ENCODE measurements at regions not wholly inside any gene's neighbourhood (a gene's known extent, or its start where the extent isn't known, plus 50 kb on each side); places are given as distances from the start of the nearest gene placed in this dataset.

DNA sequence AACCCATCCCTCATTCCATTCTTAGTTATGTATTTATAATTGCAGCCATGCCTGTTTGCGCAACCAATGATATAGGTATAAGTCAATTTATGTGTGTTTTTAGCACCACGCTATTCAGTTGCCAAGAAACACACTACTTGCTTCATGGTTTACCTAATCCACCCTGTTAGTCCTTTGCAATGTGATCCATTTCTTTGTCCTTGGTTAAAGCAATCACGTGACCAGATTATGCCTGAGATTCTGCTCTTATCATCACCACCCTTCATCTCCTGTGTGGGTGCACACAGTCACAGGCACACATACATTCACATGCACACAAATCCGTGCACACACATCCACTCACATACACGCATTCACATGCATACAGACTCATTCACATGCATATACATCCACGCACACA, 52.3 kb upstream of the KCNA5 start:
- peaks cover 7% of the 10 kb centered on the region for H3K4me1 ChIP-seq (ENCODE audit: control insufficient read depth, insufficient read depth, low read length)
- no peak for DNase-seq (ENCODE audit: low read depth in 4 of 6, low spot score in 6 of 6)
- H3K27ac ChIP-seq (ENCODE audit: low read depth, low read length): no peak overlapping the region
- H3K27me3 ChIP-seq (ENCODE audit: control insufficient read depth, insufficient read depth, low read length): peaks cover 4% of the 10 kb centered on the region
- no peaks in the 10 kb centered on the region for H3K9me3 ChIP-seq (ENCODE audit: control insufficient read depth, insufficient read depth, low read length)
- 86% methylated on average over 5 of the region's 6 CpGs for WGBS (ENCODE audit: insufficient coverage)
- H3K4me3 ChIP-seq (ENCODE audit: low read depth, low read length): no peak overlapping the region
- H3K36me3 ChIP-seq (ENCODE audit: control insufficient read depth, insufficient read depth, low read length): no peaks in the 10 kb centered on the region

DNA sequence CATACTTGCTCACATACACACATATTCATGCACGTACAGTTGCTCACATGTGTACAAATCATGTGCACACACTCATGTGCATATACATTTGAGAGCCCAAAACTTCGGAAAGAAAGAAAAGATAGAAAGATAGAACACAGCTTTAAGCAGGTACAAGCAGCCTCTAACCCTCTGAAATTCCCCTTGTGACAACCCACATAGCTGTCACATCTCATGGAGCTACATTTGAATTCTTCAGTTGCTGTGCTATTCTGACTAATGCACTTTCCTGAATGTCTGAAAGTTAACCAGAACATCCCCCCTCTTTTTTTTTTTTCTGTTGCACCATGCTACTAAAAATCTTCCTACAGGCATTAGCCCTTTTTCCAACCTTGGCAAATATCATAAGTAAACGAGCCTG, 51.9 kb upstream of the KCNA5 start:
- H3K9me3 ChIP-seq (ENCODE audit: control insufficient read depth, insufficient read depth, low read length): no peaks in the 10 kb centered on the region
- no peaks in the 10 kb centered on the region for H3K36me3 ChIP-seq (ENCODE audit: control insufficient read depth, insufficient read depth, low read length)
- H3K4me1 ChIP-seq (ENCODE audit: control insufficient read depth, insufficient read depth, low read length): peaks cover 5% of the 10 kb centered on the region
- no peak overlapping the region for H3K27ac ChIP-seq (ENCODE audit: low read depth, low read length)
- DNase-seq (ENCODE audit: low read depth in 4 of 6, low spot score in 6 of 6): no peak
- peaks cover 6% of the 10 kb centered on the region for H3K27me3 ChIP-seq (ENCODE audit: control insufficient read depth, insufficient read depth, low read length)
- no peak overlapping the region for H3K4me3 ChIP-seq (ENCODE audit: low read depth, low read length)
- WGBS (ENCODE audit: insufficient coverage): 85% methylated on average over 2 of the region's 3 CpGs

DNA sequence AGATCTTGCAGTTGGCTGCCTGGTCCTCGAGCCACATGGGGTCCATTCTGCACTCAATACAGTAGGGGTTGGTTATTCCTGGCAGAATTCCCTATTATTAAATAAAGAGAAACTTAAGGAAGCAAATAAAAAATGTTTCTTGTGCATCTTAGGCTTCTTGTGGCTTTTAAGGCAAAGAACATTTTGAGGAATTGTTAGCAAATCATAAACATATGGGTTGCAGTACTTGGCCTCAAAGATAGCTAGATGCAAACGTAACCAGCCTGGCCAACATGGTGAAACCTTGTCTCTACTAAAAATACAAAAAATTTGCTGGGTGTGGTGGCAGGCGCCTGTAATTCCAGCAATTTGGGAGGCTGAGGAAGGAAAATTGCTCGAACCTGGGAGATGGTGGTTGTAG, 50.8 kb upstream of the KCNA5 start:
- WGBS (ENCODE audit: insufficient coverage): 100% methylated on average over 1 of the region's 4 CpGs
- Histone ChIP-seq H3K27me3 (ENCODE audit: control insufficient read depth, insufficient read depth, low read length) (peaks cover 6% of the 10 kb centered on the region), H3K36me3 (ENCODE audit: control insufficient read depth, insufficient read depth, low read length) (no peaks in the 10 kb centered on the region), H3K9me3 (ENCODE audit: control insufficient read depth, insufficient read depth, low read length) (no peaks in the 10 kb centered on the region), H3K27ac (ENCODE audit: low read depth, low read length) (no peak overlapping the region), H3K4me3 (ENCODE audit: low read depth, low read length) (no peak overlapping the region), H3K4me1 (ENCODE audit: control insufficient read depth, insufficient read depth, low read length) (no peaks in the 10 kb centered on the region)
- no peak for DNase-seq (ENCODE audit: low read depth in 4 of 6, low spot score in 6 of 6)
